ENCODE measurements at regions not wholly inside any gene's neighbourhood (a gene's known extent, or its start where the extent isn't known, plus 50 kb on each side); places are given as distances from the start of the nearest gene placed in this dataset.

DNA sequence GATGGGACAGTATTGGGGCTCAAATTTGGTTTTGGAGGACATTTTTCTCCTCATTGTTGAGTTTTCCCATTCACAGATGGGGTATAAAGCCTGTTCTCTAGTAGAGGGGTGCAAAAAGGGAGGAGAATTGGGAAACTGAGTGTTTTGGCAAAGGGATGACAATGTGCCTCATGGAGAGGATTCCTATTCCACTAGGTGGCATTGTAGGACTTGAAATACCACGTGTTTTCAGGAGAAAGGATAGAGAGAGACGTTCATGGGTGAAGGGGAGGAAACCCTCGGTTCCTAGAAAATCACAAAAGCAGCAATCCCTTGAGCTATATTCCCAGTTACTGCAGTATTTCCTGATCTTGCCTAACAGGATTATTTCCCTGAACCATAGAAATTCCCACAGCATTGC is 113.7 kb upstream of the SRD5A2 start:
- no peak for TF ChIP-seq L3MBTL2 (conservative IDR thresholded peaks at IDR 0.05)
- TF ChIP-seq ARNT (IDR thresholded peaks at IDR 0.05) = no peak
- no peak for TF ChIP-seq HDGF (IDR thresholded peaks at IDR 0.05; ENCODE audit: borderline replicate concordance)
- no peak for TF ChIP-seq FOXK2 (IDR thresholded peaks at IDR 0.05)
- TF ChIP-seq ZNF384 (IDR thresholded peaks at IDR 0.05) = no peak
- no peak for TF ChIP-seq NFRKB (IDR thresholded peaks at IDR 0.05)
- no peak for TF ChIP-seq FOXM1 (IDR thresholded peaks at IDR 0.05; ENCODE audit: borderline replicate concordance)

Data from HEK293T (cell line).